ENCODE measurements at regions not wholly inside any gene's neighbourhood (a gene's known extent, or its start where the extent isn't known, plus 50 kb on each side); places are given as distances from the start of the nearest gene placed in this dataset.

DNA sequence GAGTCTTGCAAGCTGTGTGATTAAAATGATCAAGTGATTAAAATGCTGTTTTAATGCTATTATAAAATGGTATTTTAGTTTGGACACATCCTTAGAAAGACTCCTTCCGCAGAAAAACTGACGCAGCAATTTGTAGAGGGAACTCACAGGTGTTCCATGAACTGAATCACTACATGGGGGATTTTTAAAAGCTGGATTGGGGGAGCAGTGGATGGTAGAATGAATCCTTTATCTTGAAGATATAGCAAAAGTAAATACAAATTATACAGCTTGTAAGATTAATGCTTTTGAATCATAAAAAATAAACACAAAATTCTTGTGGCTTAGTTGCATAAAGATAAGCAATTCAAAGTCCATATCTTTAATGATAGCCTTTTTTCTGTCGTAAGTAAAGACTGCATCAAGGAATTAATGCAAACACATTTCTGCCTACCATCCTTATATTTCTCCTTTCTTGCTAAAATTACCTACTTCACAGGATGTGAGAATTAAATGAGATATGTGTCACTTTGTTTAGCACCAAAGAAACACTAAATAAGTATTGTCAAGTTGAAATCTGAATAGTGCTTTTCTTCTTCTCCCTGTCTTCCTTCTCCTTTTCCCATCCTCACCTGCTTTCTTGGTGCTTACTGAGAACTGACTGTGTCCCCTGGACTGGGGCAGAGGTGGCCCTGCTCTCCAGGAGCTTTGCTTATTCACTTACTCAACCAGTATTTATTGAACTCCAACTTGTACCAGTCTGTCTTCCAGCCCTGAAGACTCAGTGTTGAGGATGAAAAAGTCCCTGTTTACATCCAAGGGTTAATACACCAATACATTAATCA, 61.5 kb upstream of the F3 start:
- H3K4me1 ChIP-seq (ENCODE audit: insufficient read depth, insufficient read length) = peaks cover 2% of the 10 kb centered on the region
- H3K27me3 ChIP-seq (ENCODE audit: insufficient read depth, insufficient read length) = no peaks in the 10 kb centered on the region
- TF ChIP-seq SUZ12 (IDR thresholded peaks at IDR 0.05; ENCODE audit: extremely low read depth, insufficient read depth, insufficient read length) (no peak), YY1 (IDR thresholded peaks at IDR 0.05; ENCODE audit: insufficient read depth, insufficient read length) (no peak), ZNF274 (IDR thresholded peaks at IDR 0.05; ENCODE audit: low read depth, low read length) (no peak)
- no peak overlapping the region for H3K4me3 ChIP-seq (ENCODE audit: insufficient read length, low read depth)
- H3K9ac ChIP-seq (ENCODE audit: insufficient read length, low read depth) = no peak overlapping the region
- no peak for DNase-seq (ENCODE audit: low read depth, low spot score)
- no peaks in the 10 kb centered on the region for H3K9me3 ChIP-seq (ENCODE audit: insufficient read depth, low read length)
- H3K36me3 ChIP-seq (ENCODE audit: insufficient read depth, insufficient read length, low read length) = no peaks in the 10 kb centered on the region

GRCh38 chr1:94602316-94602715, 60.8 kb upstream of the F3 start:
- no peaks in the 10 kb centered on the region for H3K4me1 ChIP-seq (ENCODE audit: insufficient read depth, insufficient read length)
- H3K36me3 ChIP-seq (ENCODE audit: insufficient read depth, insufficient read length, low read length) = no peaks in the 10 kb centered on the region
- H3K4me3 ChIP-seq (ENCODE audit: insufficient read length, low read depth) = no peak overlapping the region
- no peak overlapping the region for H3K9ac ChIP-seq (ENCODE audit: insufficient read length, low read depth)
- no peaks in the 10 kb centered on the region for H3K9me3 ChIP-seq (ENCODE audit: insufficient read depth, low read length)
- TF ChIP-seq ZNF274 (IDR thresholded peaks at IDR 0.05; ENCODE audit: low read depth, low read length) (no peak), SUZ12 (IDR thresholded peaks at IDR 0.05; ENCODE audit: extremely low read depth, insufficient read depth, insufficient read length) (no peak), YY1 (IDR thresholded peaks at IDR 0.05; ENCODE audit: insufficient read depth, insufficient read length) (no peak)
- H3K27me3 ChIP-seq (ENCODE audit: insufficient read depth, insufficient read length) = no peaks in the 10 kb centered on the region
- DNase-seq (ENCODE audit: low read depth, low spot score) = no peak

- TF ChIP-seq SUZ12 (IDR thresholded peaks at IDR 0.05; ENCODE audit: extremely low read depth, insufficient read depth, insufficient read length) (no peak), ZNF274 (IDR thresholded peaks at IDR 0.05; ENCODE audit: low read depth, low read length) (no peak), YY1 (IDR thresholded peaks at IDR 0.05; ENCODE audit: insufficient read depth, insufficient read length) (no peak)
- no peak overlapping the region for H3K9ac ChIP-seq (ENCODE audit: insufficient read length, low read depth)
- no peaks in the 10 kb centered on the region for H3K9me3 ChIP-seq (ENCODE audit: insufficient read depth, low read length)
- no peak overlapping the region for H3K4me3 ChIP-seq (ENCODE audit: insufficient read length, low read depth)
- no peaks in the 10 kb centered on the region for H3K27me3 ChIP-seq (ENCODE audit: insufficient read depth, insufficient read length)
- H3K36me3 ChIP-seq (ENCODE audit: insufficient read depth, insufficient read length, low read length) = no peaks in the 10 kb centered on the region
- no peak for DNase-seq (ENCODE audit: low read depth, low spot score)
- peaks cover 3% of the 10 kb centered on the region for H3K4me1 ChIP-seq (ENCODE audit: insufficient read depth, insufficient read length)
Measured at GRCh38 chr1:94600556-94600955, 59.0 kb upstream of the F3 start.

DNA sequence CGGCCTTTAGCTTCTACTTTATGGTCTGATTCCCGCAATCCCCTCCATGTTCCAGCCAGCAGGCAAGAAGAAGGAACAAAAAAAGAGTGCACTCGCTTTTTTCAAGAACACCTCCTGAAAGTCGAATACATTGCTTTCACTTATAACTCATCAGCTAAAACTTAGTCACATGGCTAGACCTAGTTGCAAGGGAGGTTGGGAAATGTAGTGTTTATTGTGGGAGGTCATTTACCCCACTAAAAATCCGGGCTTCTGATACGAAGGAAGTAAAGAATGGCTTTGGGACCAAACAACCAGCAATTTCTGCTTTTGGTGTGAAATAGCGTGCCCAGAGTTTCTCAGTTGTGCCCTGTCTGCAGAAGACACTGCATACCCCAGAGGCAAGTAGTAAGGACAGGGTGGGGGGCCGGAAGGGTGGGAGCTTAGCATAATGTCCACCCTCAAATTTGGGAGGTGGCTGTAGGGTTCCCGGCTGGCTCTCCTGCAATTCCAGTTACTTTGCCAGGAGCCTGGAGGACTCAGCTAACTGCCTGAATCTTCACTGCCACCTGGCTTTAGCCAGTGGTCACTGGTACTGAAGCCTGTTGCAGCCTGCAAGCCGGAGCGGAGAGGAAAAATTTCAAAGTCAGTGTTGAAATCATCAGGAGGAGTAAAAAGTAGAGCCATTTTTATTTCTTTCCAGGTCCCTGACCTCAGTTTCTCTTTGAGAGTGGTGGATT, 57.7 kb upstream of the F3 start:
- no peak overlapping the region for H3K9ac ChIP-seq (ENCODE audit: insufficient read length, low read depth)
- no peak overlapping the region for H3K4me3 ChIP-seq (ENCODE audit: insufficient read length, low read depth)
- peaks cover 3% of the 10 kb centered on the region for H3K4me1 ChIP-seq (ENCODE audit: insufficient read depth, insufficient read length)
- TF ChIP-seq ZNF274 (IDR thresholded peaks at IDR 0.05; ENCODE audit: low read depth, low read length) (no peak), YY1 (IDR thresholded peaks at IDR 0.05; ENCODE audit: insufficient read depth, insufficient read length) (no peak), SUZ12 (IDR thresholded peaks at IDR 0.05; ENCODE audit: extremely low read depth, insufficient read depth, insufficient read length) (no peak)
- H3K27me3 ChIP-seq (ENCODE audit: insufficient read depth, insufficient read length) = no peaks in the 10 kb centered on the region
- no peaks in the 10 kb centered on the region for H3K36me3 ChIP-seq (ENCODE audit: insufficient read depth, insufficient read length, low read length)
- DNase-seq (ENCODE audit: low read depth, low spot score) = no peak
- H3K9me3 ChIP-seq (ENCODE audit: insufficient read depth, low read length) = no peaks in the 10 kb centered on the region

DNA sequence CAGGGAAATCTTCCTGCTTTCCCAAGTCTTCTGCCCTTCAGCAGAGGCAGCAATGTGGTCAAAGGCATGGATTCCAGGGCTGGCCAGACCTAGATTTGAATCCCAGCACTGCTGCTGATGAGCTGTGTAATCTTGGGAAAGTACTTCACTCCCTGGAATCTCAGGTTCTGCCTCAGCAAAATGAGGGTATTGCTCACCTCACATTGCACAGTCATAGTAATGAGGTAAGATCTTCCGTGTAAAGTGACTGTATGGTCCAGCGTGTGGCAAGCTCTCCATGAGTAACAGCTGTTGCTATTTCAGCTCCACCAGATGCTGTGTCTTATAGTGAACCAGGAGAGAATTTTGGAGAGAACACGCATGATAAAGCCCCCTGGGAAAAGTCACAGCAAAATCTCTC, 56.1 kb upstream of the F3 start:
- Histone ChIP-seq H3K4me3 (ENCODE audit: insufficient read length, low read depth) (no peak overlapping the region), H3K27me3 (ENCODE audit: insufficient read depth, insufficient read length) (no peaks in the 10 kb centered on the region), H3K9me3 (ENCODE audit: insufficient read depth, low read length) (no peaks in the 10 kb centered on the region), H3K36me3 (ENCODE audit: insufficient read depth, insufficient read length, low read length) (no peaks in the 10 kb centered on the region), H3K9ac (ENCODE audit: insufficient read length, low read depth) (no peak overlapping the region), H3K4me1 (ENCODE audit: insufficient read depth, insufficient read length) (peaks cover 3% of the 10 kb centered on the region)
- TF ChIP-seq ZNF274 (IDR thresholded peaks at IDR 0.05; ENCODE audit: low read depth, low read length) = no peak
- TF ChIP-seq SUZ12 (IDR thresholded peaks at IDR 0.05; ENCODE audit: extremely low read depth, insufficient read depth, insufficient read length) = no peak
- no peak for TF ChIP-seq YY1 (IDR thresholded peaks at IDR 0.05; ENCODE audit: insufficient read depth, insufficient read length)
- no peak for DNase-seq (ENCODE audit: low read depth, low spot score)

GRCh38 chr1:94596260-94596659, 54.7 kb upstream of the F3 start:
- no peaks in the 10 kb centered on the region for H3K27me3 ChIP-seq (ENCODE audit: insufficient read depth, insufficient read length)
- H3K36me3 ChIP-seq (ENCODE audit: insufficient read depth, insufficient read length, low read length) = no peaks in the 10 kb centered on the region
- H3K4me1 ChIP-seq (ENCODE audit: insufficient read depth, insufficient read length) = peaks cover 6% of the 10 kb centered on the region
- TF ChIP-seq SUZ12 (IDR thresholded peaks at IDR 0.05; ENCODE audit: extremely low read depth, insufficient read depth, insufficient read length) = no peak
- TF ChIP-seq ZNF274 (IDR thresholded peaks at IDR 0.05; ENCODE audit: low read depth, low read length) = no peak
- TF ChIP-seq YY1 (IDR thresholded peaks at IDR 0.05; ENCODE audit: insufficient read depth, insufficient read length) = no peak
- no peaks in the 10 kb centered on the region for H3K9me3 ChIP-seq (ENCODE audit: insufficient read depth, low read length)
- no peak for DNase-seq (ENCODE audit: low read depth, low spot score)
- H3K9ac ChIP-seq (ENCODE audit: insufficient read length, low read depth) = no peak overlapping the region
- H3K4me3 ChIP-seq (ENCODE audit: insufficient read length, low read depth) = no peak overlapping the region

- Histone ChIP-seq H3K27me3 (ENCODE audit: insufficient read depth, insufficient read length) (no peaks in the 10 kb centered on the region), H3K9ac (ENCODE audit: insufficient read length, low read depth) (no peak overlapping the region), H3K4me3 (ENCODE audit: insufficient read length, low read depth) (no peak overlapping the region), H3K4me1 (ENCODE audit: insufficient read depth, insufficient read length) (peaks cover 6% of the 10 kb centered on the region), H3K9me3 (ENCODE audit: insufficient read depth, low read length) (no peaks in the 10 kb centered on the region), H3K36me3 (ENCODE audit: insufficient read depth, insufficient read length, low read length) (no peaks in the 10 kb centered on the region)
- no peak for DNase-seq (ENCODE audit: low read depth, low spot score)
- TF ChIP-seq ZNF274 (IDR thresholded peaks at IDR 0.05; ENCODE audit: low read depth, low read length) = no peak
- no peak for TF ChIP-seq SUZ12 (IDR thresholded peaks at IDR 0.05; ENCODE audit: extremely low read depth, insufficient read depth, insufficient read length)
Measured at GRCh38 chr1:94595658-94596057, 54.1 kb upstream of the F3 start.
